ENCODE measurements at regions not wholly inside any gene's neighbourhood (a gene's known extent, or its start where the extent isn't known, plus 50 kb on each side); places are given as distances from the start of the nearest gene placed in this dataset.

- TF ChIP-seq CTCF (IDR thresholded peaks at IDR 0.05; ENCODE audit: low read depth, low read length) = no peak
- no peak for TF ChIP-seq MAX (IDR thresholded peaks at IDR 0.05; ENCODE audit: low read depth, low read length)
- no peak overlapping the region for H3K4me3 ChIP-seq (ENCODE audit: low read depth, low read length)
These were observed 190.5 kb downstream of the DTHD1 start for GRCh38 chr4:36471903-36472302.

GRCh38 chr4:36476135-36476534 is 194.7 kb downstream of the DTHD1 start:
- DNase-seq (ENCODE audit: low read depth) = no peak
- no peak overlapping the region for H3K4me3 ChIP-seq (ENCODE audit: low read depth, low read length)
- no peak for TF ChIP-seq CTCF (IDR thresholded peaks at IDR 0.05; ENCODE audit: low read depth, low read length)
- TF ChIP-seq POLR2A (IDR thresholded peaks at IDR 0.05; ENCODE audit: extremely low read depth, insufficient read length) = no peak

More at GRCh38 chr4:36471903-36472302, 190.5 kb downstream of the DTHD1 start:
- no peak for DNase-seq (ENCODE audit: low read depth)

- TF ChIP-seq POLR2A (IDR thresholded peaks at IDR 0.05; ENCODE audit: extremely low read depth, insufficient read length) = no peak
- no peak for TF ChIP-seq MYC (IDR thresholded peaks at IDR 0.05; ENCODE audit: low read depth, low read length)
- TF ChIP-seq CTCF (IDR thresholded peaks at IDR 0.05; ENCODE audit: low read depth, low read length) = no peak
- TF ChIP-seq MAX (IDR thresholded peaks at IDR 0.05; ENCODE audit: low read depth, low read length) = no peak
- DNase-seq (ENCODE audit: low read depth) = no peak
- no peak overlapping the region for H3K4me3 ChIP-seq (ENCODE audit: low read depth, low read length)
These were observed 196.4 kb downstream of the DTHD1 start for GRCh38 chr4:36477861-36478260.

GRCh38 chr4:36485885-36486284 is 204.5 kb downstream of the DTHD1 start:
- no peak overlapping the region for H3K4me3 ChIP-seq (ENCODE audit: low read depth, low read length)
- no peak for TF ChIP-seq CTCF (IDR thresholded peaks at IDR 0.05; ENCODE audit: low read depth, low read length)
- DNase-seq (ENCODE audit: low read depth) = no peak

- DNase-seq (ENCODE audit: low read depth) = no peak
- TF ChIP-seq CTCF (IDR thresholded peaks at IDR 0.05; ENCODE audit: low read depth, low read length) = no peak
- TF ChIP-seq POLR2A (IDR thresholded peaks at IDR 0.05; ENCODE audit: extremely low read depth, insufficient read length) = no peak
- TF ChIP-seq MYC (IDR thresholded peaks at IDR 0.05; ENCODE audit: low read depth, low read length) = no peak
- no peak for TF ChIP-seq MAX (IDR thresholded peaks at IDR 0.05; ENCODE audit: low read depth, low read length)
- no peak overlapping the region for H3K4me3 ChIP-seq (ENCODE audit: low read depth, low read length)
These were observed 208.4 kb downstream of the DTHD1 start for GRCh38 chr4:36489798-36490197.

- no peak overlapping the region for H3K4me3 ChIP-seq (ENCODE audit: low read depth, low read length)
- TF ChIP-seq MYC (IDR thresholded peaks at IDR 0.05; ENCODE audit: low read depth, low read length) = no peak
- TF ChIP-seq CTCF (IDR thresholded peaks at IDR 0.05; ENCODE audit: low read depth, low read length) = no peak
- no peak for TF ChIP-seq MAX (IDR thresholded peaks at IDR 0.05; ENCODE audit: low read depth, low read length)
- no peak for TF ChIP-seq POLR2A (IDR thresholded peaks at IDR 0.05; ENCODE audit: extremely low read depth, insufficient read length)
- DNase-seq (ENCODE audit: low read depth) = no peak
These were observed 210.6 kb downstream of the DTHD1 start for GRCh38 chr4:36492041-36492440.

Data from NB4 (cell line).